Tibial artery (tissue), 4 donors: ENCODE measurements at regions not wholly inside any gene's neighbourhood (a gene's known extent, or its start where the extent isn't known, plus 50 kb on each side); places are given as distances from the start of the nearest gene placed in this dataset.

ENCODE experiments used
- DNase-seq, 2 donors: peaks; one replicate each; pipeline ENCODE4 v3.0.0-alpha.2; 2019
- H3K27ac ChIP-seq, 2 donors: fragments of 200-600 bp; sonication (generic) in 1 of 2; 1 replicate in 1 of 2; 2 replicates in 1 of 2; pipeline ENCODE4 v1.5.1; 2018 to 2019; ENCODE audit warnings: mild to moderate bottlenecking in 1 of 2
- H3K27me3 ChIP-seq, 2 donors: fragments of 200-600 bp; sonication (generic) in 1 of 2; one replicate each; pipeline versions ENCODE4 v1.5.1 to v1.6.0; 2016 to 2019
- H3K36me3 ChIP-seq, 3 donors: fragments of 200-600 bp; sonication (generic) in 2 of 3; one replicate each; pipeline ENCODE4 v1.5.1; 2016 to 2019; ENCODE audit warnings: mild to moderate bottlenecking in 2 of 3
- H3K4me1 ChIP-seq, 4 donors: fragments of 200-600 bp; sonication (generic) in 2 of 4; 1 replicate in 3 of 4; 2 replicates in 1 of 4; pipeline ENCODE4 v1.5.1; 2016 to 2019
- H3K4me3 ChIP-seq, 2 donors: fragments of 200-600 bp; sonication (generic) in 1 of 2; 1 replicate in 1 of 2; 2 replicates in 1 of 2; pipeline ENCODE4 v1.5.1; 2018 to 2019; ENCODE audit warnings: mild to moderate bottlenecking in 2 of 2
- H3K9me3 ChIP-seq, 3 donors: fragments of 200-600 bp; sonication (generic) in 1 of 3; one replicate each; pipeline ENCODE4 v1.5.1; 2016 to 2019
- intact Hi-C: fragments of 100-400 bp; cut with DNase I; formaldehyde crosslinking; loops from one replicate; pipeline ENCODE4 v1.15.0; 2023; ENCODE audit warnings: low total_unique reads
- TF ChIP-seq, protein P1 (sequence below), 2 experiments: fragments of 200-600 bp in 1 of 2; fragments of 450-650 bp in 1 of 2; IDR thresholded peaks; one replicate each; pipeline ENCODE4 v1.5.1; 2017 to 2019; ENCODE audit warnings: antibody characterized with exemption in 2 of 2, mild to moderate bottlenecking in 1 of 2, moderate library complexity in 1 of 2

DNA sequence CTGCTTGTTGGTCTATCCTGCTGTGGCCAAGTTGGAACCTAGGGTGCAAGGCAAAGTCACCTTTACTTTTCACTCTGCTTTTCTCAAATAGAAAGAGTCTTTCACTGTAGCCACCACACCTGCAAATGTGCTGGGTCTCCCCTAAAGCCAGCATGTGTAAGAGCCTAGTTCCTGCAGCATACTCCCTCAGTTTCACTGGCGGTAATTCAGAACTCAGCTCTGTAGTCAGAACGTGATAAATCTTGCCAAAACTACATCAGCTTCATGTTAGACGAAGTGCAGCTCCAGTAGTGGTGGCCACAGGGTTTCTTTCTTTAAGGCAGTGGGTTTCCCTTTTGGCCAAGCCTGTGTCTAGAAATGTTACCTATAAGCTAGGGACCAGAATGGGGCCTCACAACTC lies 72.0 kb upstream of the HMGCLL1 start:
- H3K4me3 ChIP-seq: no peak overlapping the region
- no peaks in the 10 kb centered on the region for H3K36me3 ChIP-seq
- no peaks in the 10 kb centered on the region for H3K27me3 ChIP-seq
- H3K4me1 ChIP-seq: no peaks in the 10 kb centered on the region
- intact Hi-C loops: no loop called here
- TF ChIP-seq, protein P1, sequence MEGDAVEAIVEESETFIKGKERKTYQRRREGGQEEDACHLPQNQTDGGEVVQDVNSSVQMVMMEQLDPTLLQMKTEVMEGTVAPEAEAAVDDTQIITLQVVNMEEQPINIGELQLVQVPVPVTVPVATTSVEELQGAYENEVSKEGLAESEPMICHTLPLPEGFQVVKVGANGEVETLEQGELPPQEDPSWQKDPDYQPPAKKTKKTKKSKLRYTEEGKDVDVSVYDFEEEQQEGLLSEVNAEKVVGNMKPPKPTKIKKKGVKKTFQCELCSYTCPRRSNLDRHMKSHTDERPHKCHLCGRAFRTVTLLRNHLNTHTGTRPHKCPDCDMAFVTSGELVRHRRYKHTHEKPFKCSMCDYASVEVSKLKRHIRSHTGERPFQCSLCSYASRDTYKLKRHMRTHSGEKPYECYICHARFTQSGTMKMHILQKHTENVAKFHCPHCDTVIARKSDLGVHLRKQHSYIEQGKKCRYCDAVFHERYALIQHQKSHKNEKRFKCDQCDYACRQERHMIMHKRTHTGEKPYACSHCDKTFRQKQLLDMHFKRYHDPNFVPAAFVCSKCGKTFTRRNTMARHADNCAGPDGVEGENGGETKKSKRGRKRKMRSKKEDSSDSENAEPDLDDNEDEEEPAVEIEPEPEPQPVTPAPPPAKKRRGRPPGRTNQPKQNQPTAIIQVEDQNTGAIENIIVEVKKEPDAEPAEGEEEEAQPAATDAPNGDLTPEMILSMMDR (IDR thresholded peaks at IDR 0.05): no peak
- no peaks in the 10 kb centered on the region for H3K9me3 ChIP-seq
- H3K27ac ChIP-seq: no peak overlapping the region
- no peak for DNase-seq

DNA sequence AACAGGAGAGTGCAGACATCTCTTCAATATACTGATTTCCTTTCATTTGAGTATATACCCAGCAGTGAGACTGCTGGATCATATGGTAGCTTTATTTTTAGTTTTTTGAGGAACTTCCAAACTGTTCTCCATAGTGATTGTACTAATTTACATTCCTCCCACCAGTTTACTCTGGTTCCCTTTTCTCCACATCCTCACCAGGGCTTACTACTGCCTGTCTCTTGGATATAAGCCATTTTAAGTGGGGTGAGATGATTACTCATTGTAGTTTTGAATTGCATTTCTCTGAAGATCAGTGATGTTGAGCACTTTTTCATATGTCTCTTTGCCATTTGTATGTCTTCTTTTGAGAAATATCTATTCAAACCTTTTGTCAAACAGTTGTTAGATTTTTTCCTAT lies 64.9 kb upstream of the HMGCLL1 start:
- no peaks in the 10 kb centered on the region for H3K27me3 ChIP-seq
- no peak for DNase-seq
- H3K9me3 ChIP-seq: peaks cover 0 to 5% (median 0%) of the 10 kb centered on the region in 3 donors
- intact Hi-C loops: no loop called here
- TF ChIP-seq, protein P1 (IDR thresholded peaks at IDR 0.05): no peak
- no peaks in the 10 kb centered on the region for H3K36me3 ChIP-seq
- H3K27ac ChIP-seq: no peak overlapping the region
- H3K4me3 ChIP-seq: no peak overlapping the region
- no peaks in the 10 kb centered on the region for H3K4me1 ChIP-seq

DNA sequence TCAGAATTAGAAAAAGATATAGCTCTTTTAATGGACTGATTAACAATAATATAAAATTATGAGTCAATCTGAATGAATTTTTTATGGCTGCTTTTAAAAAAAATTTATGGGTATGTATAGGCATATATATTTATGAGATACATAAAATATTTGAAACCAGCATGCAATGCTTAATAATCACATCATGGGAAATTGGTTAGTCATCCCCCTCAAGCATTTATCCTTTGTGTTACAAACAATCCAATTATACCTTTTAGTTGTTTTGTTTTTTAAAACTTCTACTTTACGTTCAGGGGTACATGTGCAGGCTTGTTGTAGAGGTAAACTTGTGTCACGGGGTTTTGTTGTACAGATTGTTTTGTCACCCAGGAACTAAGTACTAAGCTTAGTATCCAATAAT lies 63.4 kb upstream of the HMGCLL1 start:
- H3K27me3 ChIP-seq: no peaks in the 10 kb centered on the region
- DNase-seq: no peak

DNA sequence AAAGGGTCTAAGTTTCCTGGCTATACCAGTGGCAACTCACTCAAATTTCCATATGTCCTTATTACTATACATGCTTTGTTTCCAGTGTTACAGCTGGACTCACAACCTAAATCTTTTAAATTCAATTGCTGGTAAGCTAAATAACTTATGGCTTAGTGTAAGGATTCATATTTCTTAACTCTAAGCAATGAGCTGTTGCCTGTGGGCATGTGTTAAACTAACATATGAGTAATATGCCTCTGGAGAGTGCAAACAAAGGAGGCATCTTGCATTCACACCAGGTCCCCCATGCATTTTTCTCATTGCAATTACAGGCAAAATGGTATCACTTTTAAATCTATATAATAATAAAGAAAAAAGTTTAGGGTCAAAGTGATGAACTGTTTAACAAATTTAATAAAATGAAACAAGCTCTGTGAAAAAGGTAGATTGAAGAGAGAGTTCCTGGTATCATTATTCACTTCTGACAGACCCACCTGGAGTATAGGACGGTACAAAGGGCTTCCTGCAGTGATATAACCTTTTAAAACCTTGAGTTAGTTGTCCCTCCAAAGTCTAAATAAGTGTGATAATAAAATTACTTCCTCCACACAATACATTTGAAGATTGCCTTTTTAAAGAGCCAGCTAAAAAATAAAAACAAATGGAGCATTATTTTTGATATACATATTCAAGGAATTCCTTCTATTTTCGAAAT lies 57.6 kb upstream of the HMGCLL1 start:
- Histone ChIP-seq H3K9me3 (no peaks in the 10 kb centered on the region), H3K27me3 (no peaks in the 10 kb centered on the region), H3K4me3 (no peak overlapping the region), H3K4me1 (no peaks in the 10 kb centered on the region), H3K36me3 (no peaks in the 10 kb centered on the region), H3K27ac (no peak overlapping the region)
- TF ChIP-seq, protein P1 (IDR thresholded peaks at IDR 0.05): no peak
- DNase-seq: no peak
- intact Hi-C loops: no loop called here

More for the DNA sequence above, 63.4 kb upstream of the HMGCLL1 start:
- Histone ChIP-seq H3K9me3 (peaks cover 0 to 5% (median 0%) of the 10 kb centered on the region in 3 donors), H3K27ac (no peak overlapping the region), H3K4me3 (no peak overlapping the region), H3K4me1 (no peaks in the 10 kb centered on the region), H3K36me3 (no peaks in the 10 kb centered on the region)
- TF ChIP-seq, protein P1 (IDR thresholded peaks at IDR 0.05): no peak
- intact Hi-C loops: no loop called here

DNA sequence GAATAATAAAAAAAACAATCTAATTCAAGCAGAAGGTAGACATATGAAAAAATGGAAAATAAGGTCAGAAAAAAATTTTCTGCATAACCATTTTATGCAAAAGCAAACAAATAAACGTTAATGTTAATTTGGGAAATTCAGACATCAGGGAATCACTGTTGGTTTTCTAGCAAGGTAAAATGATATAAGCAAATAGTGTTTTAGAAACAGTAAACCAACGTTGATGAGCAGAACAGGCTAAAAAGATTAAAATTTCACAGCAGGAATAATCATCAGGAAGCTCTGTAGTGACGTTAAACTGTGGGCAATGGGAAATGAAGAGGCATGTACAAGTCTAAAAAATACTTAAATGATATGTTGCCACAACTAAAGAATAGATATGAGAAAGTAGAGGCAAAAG lies 54.5 kb upstream of the HMGCLL1 start:
- TF ChIP-seq, protein P1 (IDR thresholded peaks at IDR 0.05): no peak
- no peak overlapping the region for H3K4me3 ChIP-seq
- H3K27me3 ChIP-seq: no peaks in the 10 kb centered on the region
- H3K9me3 ChIP-seq: no peaks in the 10 kb centered on the region
- no peaks in the 10 kb centered on the region for H3K36me3 ChIP-seq
- no peak for DNase-seq
- H3K27ac ChIP-seq: no peak overlapping the region
- intact Hi-C loops: no loop called here
- no peaks in the 10 kb centered on the region for H3K4me1 ChIP-seq

DNA sequence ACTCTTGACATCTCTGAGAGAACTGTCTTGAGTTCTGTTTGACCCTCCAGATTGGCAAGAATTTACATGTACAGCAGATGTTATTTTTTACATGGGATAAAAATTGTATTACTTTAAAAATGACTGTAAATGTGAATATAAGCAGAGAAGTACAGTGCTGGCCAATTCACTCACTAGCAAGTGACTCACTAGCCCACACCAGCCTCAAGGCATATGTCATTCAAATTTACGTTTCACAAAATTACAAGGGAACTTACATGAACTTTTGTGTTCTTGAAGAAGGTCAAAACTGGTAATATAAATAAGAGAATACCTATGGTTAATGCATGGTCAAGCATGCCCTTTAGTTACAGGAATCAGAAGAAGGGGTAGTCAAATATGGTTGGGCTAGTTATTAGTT lies 54.0 kb upstream of the HMGCLL1 start:
- no peaks in the 10 kb centered on the region for H3K36me3 ChIP-seq
- intact Hi-C loops: no loop called here
- no peaks in the 10 kb centered on the region for H3K27me3 ChIP-seq
- DNase-seq: no peak
- H3K27ac ChIP-seq: no peak overlapping the region
- H3K4me3 ChIP-seq: no peak overlapping the region
- H3K9me3 ChIP-seq: no peaks in the 10 kb centered on the region
- TF ChIP-seq, protein P1 (IDR thresholded peaks at IDR 0.05): no peak
- H3K4me1 ChIP-seq: no peaks in the 10 kb centered on the region
